HG02970 (cell line): ENCODE measurements at regions not wholly inside any gene's neighbourhood (a gene's known extent, or its start where the extent isn't known, plus 50 kb on each side); places are given as distances from the start of the nearest gene placed in this dataset.
"Not testable (repeated sequence)": the region's sequence is repeated elsewhere in the genome, so short reads cannot be mapped to it uniquely, and the experiment has no call there.

Experiments
- ATAC-seq: cut with Tn5 transposase; IDR thresholded peaks from one replicate; pipeline ENCODE4 v1.9.1; 2021; ENCODE audit warnings: mild to moderate bottlenecking, moderate library complexity, moderate number of reproducible peaks; ENCODE audit not compliant: unreplicated experiment, low FRiP score

DNA sequence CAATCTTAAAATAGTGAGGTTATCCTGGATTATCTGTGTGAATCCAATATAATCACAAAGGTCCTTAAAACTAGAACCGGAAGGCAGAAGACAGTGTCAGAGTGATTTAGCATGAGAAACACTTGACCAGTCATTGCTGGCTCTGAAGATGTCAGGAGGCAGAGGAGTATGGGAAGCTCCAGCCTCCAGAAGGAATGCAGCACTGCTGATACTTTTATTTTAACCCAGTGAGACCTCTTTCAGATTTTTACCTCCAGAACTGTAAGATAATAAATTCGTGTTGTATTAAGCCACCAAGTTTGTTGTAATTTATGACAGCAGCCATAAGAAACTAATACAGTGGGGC is 134.4 kb upstream of the ZC3H12C start:
- ATAC-seq, result no peak

DNA sequence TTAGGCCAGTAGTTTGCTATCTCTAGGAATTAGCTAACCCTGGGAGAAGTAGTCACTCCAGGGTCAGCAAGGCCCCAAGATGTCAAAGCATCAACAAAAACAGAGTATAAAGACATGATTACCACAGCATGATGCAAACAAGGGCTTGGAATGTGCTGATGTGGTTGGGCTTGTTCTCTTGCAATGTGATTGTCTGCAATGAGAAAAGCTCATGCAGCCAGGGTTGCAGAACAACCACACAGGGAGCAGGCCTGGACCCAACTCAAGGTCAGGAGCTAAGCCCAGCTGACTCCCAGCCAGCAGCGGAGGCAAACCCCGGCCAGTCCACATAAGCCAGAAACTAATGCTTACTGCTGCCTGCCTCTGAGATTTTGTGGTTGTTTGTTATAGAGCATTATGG is 132.4 kb upstream of the ZC3H12C start:
- no peak for ATAC-seq

DNA sequence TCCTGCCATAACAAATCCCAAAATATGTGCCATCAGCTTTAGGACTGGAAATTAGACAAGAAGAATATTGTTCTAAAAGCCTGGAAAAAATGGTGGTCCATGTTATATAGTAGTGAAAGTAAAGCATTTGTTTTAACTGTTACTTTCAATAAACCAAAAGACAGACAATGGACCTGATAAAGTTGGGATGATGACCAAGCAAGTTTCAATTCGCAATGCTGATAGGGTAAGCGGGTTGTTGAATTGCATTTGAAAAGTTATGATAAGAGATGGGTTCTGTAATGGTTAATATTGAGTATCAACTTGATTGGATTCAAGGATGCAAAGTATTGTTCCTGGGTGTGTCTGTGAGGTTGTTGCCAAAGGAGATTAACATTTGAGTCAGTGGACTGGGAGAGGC is 131.9 kb upstream of the ZC3H12C start:
- no peak for ATAC-seq

DNA sequence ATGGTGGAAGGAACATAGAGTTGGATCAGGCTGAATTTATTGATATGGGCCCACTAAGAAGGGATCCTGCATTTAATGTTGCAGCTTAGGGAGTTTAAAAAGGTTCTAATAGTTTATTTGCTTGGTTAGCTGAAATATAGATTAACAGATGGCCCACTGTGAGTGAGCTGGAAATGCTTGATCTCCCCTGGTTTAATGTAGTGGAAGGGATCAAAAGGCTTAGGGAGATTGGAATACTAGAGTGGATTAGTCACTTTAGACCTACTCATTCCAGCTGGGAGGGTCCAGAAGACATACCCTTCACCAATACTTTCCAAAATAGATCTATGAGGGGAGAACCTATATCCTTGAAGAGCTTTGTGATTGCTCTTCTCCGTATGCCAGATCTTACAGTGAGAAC is 130.1 kb upstream of the ZC3H12C start:
- ATAC-seq, result no peak

DNA sequence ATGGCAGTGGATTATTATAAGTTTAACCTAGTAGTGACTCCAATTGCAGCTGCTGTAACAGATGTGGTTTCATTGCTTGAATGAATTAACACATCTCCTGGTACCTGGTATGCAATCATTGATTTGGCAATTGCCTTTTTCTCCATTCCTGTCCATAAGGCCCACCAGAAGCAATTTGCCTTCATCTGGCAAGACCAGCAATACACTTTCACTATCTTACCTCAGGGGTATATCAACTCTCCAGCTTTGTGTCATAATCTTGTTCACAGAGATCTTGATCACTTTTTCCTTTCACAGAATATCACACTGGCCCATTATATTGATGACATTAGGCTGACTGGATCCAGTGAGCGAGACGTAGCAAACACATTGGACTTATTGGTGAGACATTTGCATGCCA is 128.7 kb upstream of the ZC3H12C start:
- no peak for ATAC-seq

DNA sequence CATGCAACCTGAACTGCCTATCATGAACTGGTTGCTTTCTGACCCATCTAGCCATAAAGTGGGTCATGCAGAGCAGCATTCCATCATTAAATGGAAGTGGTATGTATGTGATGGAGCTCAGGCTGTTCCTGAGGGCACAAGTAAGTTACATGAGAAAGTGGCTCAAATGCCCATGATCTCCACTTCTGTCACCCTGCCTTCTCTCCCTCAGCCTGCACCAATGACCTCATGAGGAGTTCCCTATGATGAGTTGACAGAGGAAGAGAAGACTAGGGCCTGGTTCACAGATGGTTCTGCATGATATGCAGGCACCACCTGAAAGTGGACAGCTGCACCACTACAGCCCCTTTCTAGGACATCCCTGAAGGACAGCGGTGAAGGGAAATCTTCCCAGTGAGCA is 127.7 kb upstream of the ZC3H12C start:
- not testable (repeated sequence) for ATAC-seq

DNA sequence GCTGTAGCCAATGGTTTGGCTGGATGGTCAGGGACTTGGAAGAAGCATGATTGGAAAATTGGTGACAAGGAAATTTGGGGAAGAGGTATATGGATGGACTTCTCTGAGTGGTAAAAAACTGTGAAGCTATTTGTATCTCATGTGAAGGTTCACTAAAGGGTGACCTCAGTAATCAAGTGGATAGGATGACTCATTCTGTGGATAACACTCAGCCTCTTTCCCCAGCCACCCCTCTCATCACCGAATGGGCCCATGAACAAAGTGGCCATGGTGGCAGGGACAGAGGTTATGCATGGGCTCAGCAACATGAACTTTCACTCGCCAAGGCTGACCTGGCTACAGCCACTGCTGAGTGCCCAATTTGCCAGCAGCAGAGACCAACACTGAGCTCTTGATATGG is 127.3 kb upstream of the ZC3H12C start:
- not testable (repeated sequence) for ATAC-seq

DNA sequence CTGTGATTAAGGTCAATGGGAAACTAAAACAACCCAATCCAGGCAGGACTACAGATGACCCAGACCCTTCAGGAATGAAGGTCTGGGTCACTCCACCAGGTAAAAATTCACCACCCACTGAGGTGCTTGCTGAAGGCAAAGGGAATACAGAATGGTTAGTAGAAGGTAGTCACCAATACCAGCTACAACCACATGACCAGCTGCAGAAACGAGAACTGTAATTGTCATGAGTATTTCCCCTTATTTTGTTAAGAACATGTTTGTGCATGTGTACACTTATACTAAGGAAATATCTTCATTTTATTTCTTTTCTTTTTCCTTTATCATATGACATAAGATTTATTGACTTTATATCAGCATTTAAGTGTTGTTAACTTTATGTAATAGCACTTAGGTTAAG is 126.1 kb upstream of the ZC3H12C start:
- ATAC-seq, result not testable (repeated sequence)

DNA sequence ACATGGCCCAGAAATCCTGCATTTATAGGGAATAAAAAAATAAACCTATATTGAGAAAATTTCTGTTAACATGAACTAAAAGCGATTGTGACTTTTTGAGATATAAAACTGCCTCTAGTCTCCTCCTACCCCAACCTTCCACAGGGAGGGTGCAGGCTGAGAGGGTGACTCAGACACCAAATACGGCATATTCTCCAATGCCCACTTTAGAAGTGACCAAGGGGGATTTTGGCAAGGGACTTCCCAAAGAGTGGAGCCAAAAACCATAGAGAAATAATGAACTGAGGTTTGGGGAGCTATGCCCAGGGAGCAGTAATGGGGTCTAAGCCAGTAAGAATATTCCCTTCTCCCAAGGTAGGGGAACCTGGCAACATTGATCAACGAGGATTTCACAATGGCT is 124.9 kb upstream of the ZC3H12C start:
- no peak for ATAC-seq

DNA sequence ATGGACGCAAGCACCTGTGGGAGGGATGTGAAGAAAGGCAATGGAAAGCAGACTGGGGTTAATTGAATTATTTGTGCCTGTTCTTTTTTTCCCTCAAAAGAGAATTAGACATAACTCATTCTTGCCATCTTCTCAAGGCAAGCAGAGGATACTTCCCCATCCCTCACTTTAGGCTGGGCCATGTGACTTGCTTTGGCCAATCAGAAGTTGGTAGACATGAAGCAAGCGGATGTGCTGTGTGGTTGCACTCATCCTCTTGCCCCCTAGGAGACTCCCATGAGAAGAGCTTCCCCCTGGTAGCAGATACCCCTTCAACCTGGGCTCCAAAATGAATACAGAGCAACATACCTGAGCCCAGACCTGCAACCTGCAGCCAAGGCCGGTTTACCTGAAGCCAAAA is 124.4 kb upstream of the ZC3H12C start:
- ATAC-seq, result no peak

DNA sequence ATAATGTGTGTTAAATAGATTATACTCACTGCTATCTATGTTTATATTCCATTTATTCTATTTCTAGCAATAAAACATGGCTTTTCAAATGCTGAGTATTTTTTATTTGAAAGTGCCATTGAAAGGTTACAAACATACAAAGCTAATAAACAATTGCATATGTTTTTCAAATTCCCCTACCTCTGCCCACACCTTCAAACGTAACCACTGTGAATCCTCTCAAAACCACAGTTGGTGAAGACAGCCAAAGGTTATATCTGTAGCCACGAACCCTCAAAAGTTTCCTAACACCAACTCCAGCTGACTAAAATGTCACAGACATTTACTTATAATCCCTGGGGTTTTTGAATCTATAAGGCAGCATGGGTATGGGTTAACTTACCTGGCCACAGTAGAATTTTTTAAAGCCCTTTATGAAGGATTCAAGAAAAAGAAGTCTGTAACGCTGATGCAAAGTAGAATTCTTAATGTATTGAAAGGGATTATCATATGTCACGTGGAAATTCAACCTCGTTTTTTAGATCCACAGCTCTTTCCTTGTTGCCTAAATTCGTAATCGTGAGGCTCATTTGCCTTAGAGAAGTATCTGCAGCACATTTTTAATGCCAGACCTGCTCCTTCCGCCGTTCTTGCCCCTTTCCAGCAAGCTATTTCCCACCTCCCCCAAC is 122.5 kb upstream of the ZC3H12C start:
- peak; percentile 41 for ATAC-seq

DNA sequence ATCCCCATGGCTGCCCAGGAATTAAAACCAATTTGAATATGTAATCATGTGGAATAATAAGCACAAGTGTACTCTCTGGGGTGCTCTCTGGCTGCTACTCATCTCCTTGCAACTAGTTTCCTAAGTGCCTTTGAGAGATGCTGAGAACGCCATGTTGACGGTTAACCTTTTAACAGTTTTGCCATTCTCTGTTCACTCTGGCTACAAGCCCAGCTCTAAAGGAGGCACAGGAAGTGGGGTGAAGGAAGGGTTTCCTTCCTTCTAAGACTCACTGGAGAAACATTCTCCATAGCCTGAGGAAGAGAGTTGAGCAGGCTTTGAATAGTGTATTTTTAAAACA is 122.0 kb upstream of the ZC3H12C start:
- ATAC-seq, result peak; percentile 7

DNA sequence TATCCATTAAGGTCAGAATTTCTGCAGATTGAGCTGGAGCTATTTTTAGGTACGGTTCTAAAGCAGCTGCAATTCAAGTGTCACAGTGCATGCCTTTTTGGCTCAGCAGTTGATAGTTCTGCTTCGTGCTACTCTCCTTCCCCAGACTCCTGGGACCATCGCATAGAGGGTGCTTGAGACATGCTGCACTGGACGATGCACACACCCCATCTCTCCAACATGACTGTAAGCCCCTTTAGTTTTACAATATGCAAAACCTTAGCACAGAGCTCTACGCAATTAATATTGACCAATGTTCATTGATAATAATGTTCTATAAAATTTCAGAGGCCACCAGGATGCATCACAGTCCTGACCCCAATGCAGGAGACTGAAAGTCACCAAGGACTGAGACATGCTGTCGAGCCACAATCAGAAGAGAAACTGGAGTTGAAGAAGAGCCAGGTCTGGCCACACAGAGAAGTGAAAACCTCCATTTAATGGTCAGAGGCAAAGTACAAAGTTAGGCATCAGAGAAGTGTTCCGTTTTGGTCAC is 120.9 kb upstream of the ZC3H12C start:
- no peak for ATAC-seq

DNA sequence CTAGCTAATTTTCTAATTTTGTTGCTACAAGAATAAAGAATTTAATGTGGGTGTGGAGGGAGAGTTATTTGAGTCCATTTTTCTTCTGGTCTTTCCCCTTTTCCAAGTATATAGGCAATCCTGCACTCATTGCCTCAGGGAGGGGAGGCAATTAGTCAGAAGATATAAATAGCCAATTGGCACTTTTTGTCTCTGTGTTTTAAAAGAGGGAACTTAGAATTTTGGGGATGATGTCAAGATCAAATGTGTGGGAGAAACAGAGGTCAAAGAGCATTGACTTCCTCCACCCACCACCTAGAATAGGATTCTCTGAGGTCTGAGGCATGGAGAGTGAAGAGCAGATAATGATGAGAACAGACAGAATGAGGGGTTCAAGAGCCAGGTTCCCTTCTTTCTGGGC is 120.3 kb upstream of the ZC3H12C start:
- ATAC-seq, result no peak

DNA sequence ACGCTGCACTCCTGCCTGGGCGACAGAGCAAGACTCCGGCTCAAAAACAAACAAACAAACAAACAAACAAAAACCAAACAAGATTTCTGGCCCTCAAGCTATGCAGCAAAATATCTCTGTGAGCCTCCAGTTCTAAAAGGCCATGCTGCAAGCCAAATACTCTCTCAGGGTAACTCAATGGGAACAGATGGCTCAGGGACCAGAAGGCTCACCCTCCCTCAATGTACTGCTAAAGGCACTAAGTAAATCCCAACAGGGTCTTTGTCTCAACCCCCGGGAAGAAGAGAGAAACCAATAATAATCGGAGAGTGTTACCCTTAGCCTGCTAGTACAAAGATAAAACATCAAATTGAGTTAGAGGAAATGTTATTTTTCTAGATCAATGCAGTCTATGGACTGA is 119.7 kb upstream of the ZC3H12C start:
- ATAC-seq, result no peak

DNA sequence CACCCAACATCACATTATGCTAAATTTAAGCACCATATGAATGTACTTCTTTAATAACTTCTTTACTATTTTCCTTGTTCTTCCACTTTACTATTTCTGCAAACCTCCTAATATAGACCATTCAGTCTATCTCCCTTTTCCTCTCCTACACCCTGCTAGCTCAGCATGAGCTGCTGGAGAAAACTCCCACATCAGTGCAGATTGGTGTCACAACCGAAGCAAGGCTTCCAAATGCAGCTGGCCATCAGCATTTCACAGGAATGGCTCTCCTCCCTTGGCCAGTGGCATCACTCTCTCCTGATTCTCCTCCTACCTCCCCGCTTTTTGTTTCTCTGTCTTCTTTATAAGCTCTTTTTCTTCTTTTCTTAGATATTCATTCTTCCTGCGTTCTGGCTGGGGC is 118.7 kb upstream of the ZC3H12C start:
- no peak for ATAC-seq

DNA sequence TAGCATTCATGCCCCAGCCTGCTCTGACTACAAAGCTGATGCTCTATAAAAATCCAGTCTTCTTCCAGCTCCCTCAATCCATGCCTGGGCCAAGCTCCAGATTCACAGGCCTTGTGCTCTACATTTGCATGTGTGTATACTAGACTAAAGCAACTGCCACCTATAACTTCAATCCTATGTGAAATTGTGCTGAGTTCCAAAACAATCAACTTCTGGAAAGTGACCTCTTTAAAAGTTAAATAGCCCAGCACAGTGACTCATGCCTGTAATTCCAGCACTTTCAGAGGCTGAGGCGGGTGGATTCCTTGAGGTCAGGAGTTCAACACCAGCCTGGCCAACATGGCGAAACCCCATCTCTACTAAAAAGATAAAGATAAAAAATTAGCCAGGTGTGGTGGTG is 114.3 kb upstream of the ZC3H12C start:
- ATAC-seq, result no peak

DNA sequence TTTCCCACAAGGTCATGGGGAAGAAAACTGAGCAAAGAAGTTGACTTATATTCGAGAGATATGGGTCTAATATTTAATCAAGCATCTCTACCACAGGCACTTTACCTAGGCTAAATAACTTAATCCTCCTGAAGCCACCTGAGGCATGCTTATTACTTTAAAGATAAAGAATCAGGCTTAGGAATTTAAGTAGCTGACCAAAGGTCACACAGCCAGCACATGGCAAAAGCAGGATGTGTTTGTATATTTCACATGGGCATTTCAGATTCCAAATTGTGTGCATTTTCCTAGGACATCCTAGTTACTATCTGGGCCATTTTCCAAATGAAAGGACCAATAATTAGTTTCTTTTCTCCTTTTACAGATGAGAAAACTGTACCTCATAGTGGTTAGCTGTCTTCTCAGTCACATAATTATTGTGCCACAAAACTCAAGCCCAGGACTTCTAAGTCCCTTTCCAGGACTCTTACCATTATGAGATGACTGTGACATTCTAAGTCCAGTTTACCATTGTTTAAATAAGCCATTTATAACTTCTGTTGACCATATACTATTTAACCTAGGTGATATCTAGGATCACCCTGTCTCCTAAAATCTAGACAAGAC is 112.1 kb upstream of the ZC3H12C start:
- no peak for ATAC-seq

DNA sequence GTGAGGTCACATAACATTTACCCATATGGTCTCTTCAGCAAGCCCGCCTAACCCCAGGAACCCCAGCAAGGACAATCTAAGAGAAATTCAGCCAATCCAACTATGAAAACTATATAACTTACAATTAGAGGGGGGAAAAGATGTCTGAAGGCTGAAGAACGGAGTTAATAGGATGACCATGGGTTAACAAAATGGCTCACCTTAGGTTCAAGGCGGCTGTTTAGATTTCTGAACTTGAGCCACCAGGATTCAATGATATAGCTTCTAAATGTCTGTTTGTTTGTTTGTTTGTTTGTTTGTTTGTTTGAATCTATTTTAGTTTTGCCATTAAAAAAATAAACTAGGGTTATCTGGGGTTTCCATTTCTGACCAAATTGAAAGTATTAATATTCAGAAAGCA is 109.8 kb upstream of the ZC3H12C start:
- no peak for ATAC-seq

DNA sequence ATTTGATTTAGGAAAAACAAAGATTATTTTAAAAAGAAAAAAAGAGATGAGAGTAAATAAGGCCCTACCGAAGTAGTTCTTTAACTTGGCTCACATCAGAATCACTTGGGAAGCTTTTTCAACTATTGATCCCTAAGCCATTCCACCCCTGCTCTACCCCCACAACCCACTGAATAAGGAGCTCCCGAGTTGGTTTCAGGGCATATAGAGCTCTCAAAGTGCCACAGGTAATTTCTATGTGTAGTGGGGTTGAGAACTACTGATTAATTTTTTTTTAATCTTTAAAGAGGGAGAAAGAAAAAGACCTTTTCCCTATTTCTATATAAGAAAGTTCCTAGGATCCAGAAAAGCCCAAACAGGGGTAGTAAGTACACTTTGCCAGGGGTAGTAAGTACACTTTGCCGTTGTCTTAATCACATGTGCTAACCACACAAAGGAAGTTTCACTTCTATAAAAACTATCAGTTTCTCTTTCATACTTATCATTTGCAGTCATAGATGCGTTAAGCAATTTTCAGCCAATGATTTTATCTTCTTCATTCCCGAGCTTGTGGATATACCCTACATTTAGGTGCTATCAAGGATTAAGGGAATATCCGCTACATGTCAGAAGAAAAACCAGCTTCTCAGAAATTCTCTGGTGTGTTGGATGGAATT is 108.4 kb upstream of the ZC3H12C start:
- peak; percentile 83 for ATAC-seq

DNA sequence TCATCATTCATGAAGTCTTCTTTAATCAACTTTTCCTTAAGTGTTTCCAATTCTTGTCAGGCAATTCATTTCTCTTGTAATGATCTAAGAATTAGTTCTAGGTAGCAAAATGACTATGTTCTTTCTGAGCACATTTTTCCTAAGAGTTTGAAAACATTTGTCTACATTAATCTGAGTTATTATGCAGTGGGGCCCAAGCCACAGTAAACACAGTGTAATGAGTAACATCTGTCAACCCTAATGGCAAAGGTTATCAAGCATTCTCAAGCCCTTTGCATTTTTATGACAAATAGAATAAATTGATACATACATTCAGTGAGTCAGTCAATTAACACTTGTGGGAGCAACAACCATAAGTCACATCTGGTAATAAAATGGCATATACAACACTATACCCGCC is 106.7 kb upstream of the ZC3H12C start:
- no peak for ATAC-seq

DNA sequence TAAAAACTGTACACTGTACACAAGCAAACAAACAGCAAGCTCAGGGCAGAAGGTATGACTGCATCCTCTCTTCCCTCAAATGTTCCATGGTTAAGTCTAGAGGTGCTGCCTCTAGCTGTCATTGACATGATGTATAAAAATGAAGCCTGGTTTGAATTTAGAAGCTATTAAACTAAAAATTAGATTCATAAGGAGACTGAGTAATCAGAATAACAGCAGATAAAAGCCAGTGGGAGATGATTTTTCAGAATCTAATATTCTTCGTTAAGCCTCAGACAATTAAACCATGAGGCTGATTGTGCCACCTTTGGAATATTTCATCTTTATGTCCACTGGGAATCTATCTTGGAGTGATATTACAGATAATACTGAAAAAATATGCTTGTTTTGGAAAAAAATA is 101.4 kb upstream of the ZC3H12C start:
- no peak for ATAC-seq
